PC-3 (cell line): ENCODE measurements at regions not wholly inside any gene's neighbourhood (a gene's known extent, or its start where the extent isn't known, plus 50 kb on each side); places are given as distances from the start of the nearest gene placed in this dataset.

ENCODE experiments used
- ATAC-seq: fragments of 200-7000 bp; cut with Tn5 transposase; 2 replicates; pipeline ENCODE4 v1.9.1; 2020; ENCODE audit warnings: mild to moderate bottlenecking, moderate library complexity
- BruUV-seq: library from RNA; stranded (reverse); fragments of 400-500 nt; replicated peaks from 2 replicates; lab custom pipeline; 2021; lab: Mats Ljungman, UMichigan
- CTCF ChIA-PET: fragments of 300-600 bp; sonication (Branson Sonifier 250); formaldehyde crosslinking; loops from one replicate; lab custom pipeline; 2022; ENCODE audit warnings: antibody characterized with exemption; lab: Charles Lee
- POLR2A ChIA-PET: fragments of 300-600 bp; sonication (Branson Sonifier 250); formaldehyde crosslinking; loops from one replicate; lab custom pipeline; 2022; ENCODE audit warnings: antibody characterized with exemption; ENCODE audit not compliant: unreplicated experiment; lab: Charles Lee
- DNase-seq: peaks from one replicate; pipeline ENCODE4 v3.0.0-alpha.2; 2015
- H2AFZ ChIP-seq: fragments of 300-600 bp; sonication (generic); 2 replicates; pipeline ENCODE4 v1.6.0; 2016; ENCODE audit warnings: antibody characterized with exemption, low read length
- H3F3A ChIP-seq: fragments of 300-600 bp; sonication (generic); one replicate; pipeline ENCODE4 v1.6.0; 2017; ENCODE audit warnings: antibody characterized with exemption, low read length, control low read depth, mild to moderate bottlenecking; ENCODE audit not compliant: unreplicated experiment
- H3K27ac ChIP-seq: fragments of 300-600 bp; sonication (generic); 2 replicates; pipeline ENCODE4 v1.5.1; 2016; ENCODE audit warnings: mild to moderate bottlenecking, low read length
- H3K27me3 ChIP-seq: fragments of 300-600 bp; sonication (generic); 2 replicates; pipeline ENCODE4 v1.6.1; 2016; ENCODE audit warnings: low read length, mixed read lengths
- H3K36me3 ChIP-seq: fragments of 300-600 bp; sonication (generic); 2 replicates; pipeline ENCODE4 v1.6.1; 2016; ENCODE audit warnings: low read depth, mixed run types, low read length, mixed read lengths
- H3K4me1 ChIP-seq: fragments of 300-600 bp; sonication (generic); 2 replicates; pipeline ENCODE4 v1.5.1; 2016; ENCODE audit warnings: low read length; ENCODE audit not compliant: insufficient read depth
- H3K4me2 ChIP-seq: fragments of 300-600 bp; sonication (generic); 2 replicates; pipeline ENCODE4 v1.6.0; 2016; ENCODE audit warnings: low read length
- H3K4me3 ChIP-seq: fragments of 300-600 bp; sonication (generic); 2 replicates; pipeline ENCODE4 v1.5.1; 2016; ENCODE audit warnings: mild to moderate bottlenecking, low read length, mixed read lengths
- H3K79me2 ChIP-seq: fragments of 300-600 bp; sonication (generic); 2 replicates; pipeline ENCODE4 v1.6.1; 2017; ENCODE audit warnings: low read length, mixed read lengths
- H3K9ac ChIP-seq: fragments of 300-600 bp; sonication (generic); 2 replicates; pipeline ENCODE4 v1.6.0; 2016; ENCODE audit warnings: mild to moderate bottlenecking, low read length
- H3K9me2 ChIP-seq: fragments of 300-600 bp; sonication (generic); replicated peaks from 2 replicates; pipeline ENCODE4 v1.6.1; 2016; ENCODE audit warnings: mixed run types, low read length, mixed read lengths
- H3K9me3 ChIP-seq: fragments of 300-600 bp; sonication (generic); 2 replicates; pipeline ENCODE4 v1.6.1; 2016; ENCODE audit warnings: low read length, mixed read lengths
- H4K20me1 ChIP-seq: fragments of 300-600 bp; sonication (generic); 2 replicates; pipeline ENCODE4 v1.6.1; 2016; ENCODE audit warnings: low read length, mixed read lengths
- EZH2 ChIP-seq: fragments of 300-600 bp; sonication (generic); IDR thresholded peaks from one replicate; pipeline ENCODE4 v1.6.1; 2017; ENCODE audit warnings: antibody characterized with exemption, mild to moderate bottlenecking, low read length; ENCODE audit not compliant: unreplicated experiment
- EZH2phosphoT487 ChIP-seq: fragments of 300-600 bp; sonication (generic); IDR thresholded peaks from 2 replicates; pipeline ENCODE4 v1.6.1; 2018; ENCODE audit warnings: mild to moderate bottlenecking, antibody characterized with exemption, low read length, borderline replicate concordance
- intact Hi-C: fragments of 100-400 bp; cut with micrococcal nuclease; formaldehyde crosslinking; loops from 2 replicates; pipeline ENCODE4 v1.9.0; 2023
- TF ChIP-seq, protein P1 (sequence below): fragments of 300-600 bp; sonication (generic); conservative IDR thresholded peaks from 2 replicates; pipeline ENCODE4 v1.5.1; 2017; ENCODE audit warnings: antibody characterized with exemption, low read depth, mild to moderate bottlenecking, low read length

DNA sequence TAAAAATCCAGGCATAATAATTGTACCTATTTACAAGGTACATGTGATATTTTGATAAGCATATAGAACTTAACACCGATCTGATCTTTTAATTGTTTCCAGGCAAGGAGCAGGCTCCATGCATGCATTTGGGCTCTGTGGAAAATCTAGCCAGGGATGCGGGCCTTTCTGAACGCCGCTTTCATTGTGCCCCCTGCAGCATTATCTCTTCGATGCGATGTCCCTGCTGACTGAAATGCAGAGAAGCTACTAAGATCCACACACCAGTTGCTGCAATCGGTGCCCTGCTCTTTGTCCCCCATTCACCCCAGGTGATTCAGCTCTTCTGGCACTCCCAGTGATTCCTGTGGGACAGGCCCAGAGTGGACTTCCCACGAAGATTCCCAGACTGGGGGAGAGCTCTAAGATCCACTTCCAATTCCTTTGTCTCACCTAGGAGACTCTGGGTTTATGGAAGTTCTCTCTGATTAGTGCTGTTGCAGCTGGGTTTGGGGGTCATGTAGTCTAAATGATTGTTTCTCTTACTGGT lies 254.3 kb upstream of the AGA start:
- no peak overlapping the region for H3K4me3 ChIP-seq
- no peaks in the 10 kb centered on the region for H3F3A ChIP-seq
- no peak for ATAC-seq
- intact Hi-C loops: no loop called here
- no TSS peak for BruUV-seq
- no peaks in the 10 kb centered on the region for H4K20me1 ChIP-seq
- TF ChIP-seq EZH2: no peak
- TF ChIP-seq EZH2phosphoT487: no peak
- no peaks in the 10 kb centered on the region for H3K36me3 ChIP-seq
- peaks cover 4% of the 10 kb centered on the region; the same call in 1 of the 2 replicates for H3K4me1 ChIP-seq
- H3K9me3 ChIP-seq: no peaks in the 10 kb centered on the region
- H2AFZ ChIP-seq: peak overlapping the region; percentile 27; the same call in 1 of the 2 replicates
- H3K9ac ChIP-seq: no peak overlapping the region
- H3K27me3 ChIP-seq: no peaks in the 10 kb centered on the region
- H3K27ac ChIP-seq: no peak overlapping the region
- CTCF ChIA-PET: no interaction called here
- DNase-seq: peak; percentile 6
- POLR2A ChIA-PET: no interaction called here
- no peaks in the 10 kb centered on the region for H3K9me2 ChIP-seq
- no peak overlapping the region for H3K4me2 ChIP-seq
- H3K79me2 ChIP-seq: no peaks in the 10 kb centered on the region

DNA sequence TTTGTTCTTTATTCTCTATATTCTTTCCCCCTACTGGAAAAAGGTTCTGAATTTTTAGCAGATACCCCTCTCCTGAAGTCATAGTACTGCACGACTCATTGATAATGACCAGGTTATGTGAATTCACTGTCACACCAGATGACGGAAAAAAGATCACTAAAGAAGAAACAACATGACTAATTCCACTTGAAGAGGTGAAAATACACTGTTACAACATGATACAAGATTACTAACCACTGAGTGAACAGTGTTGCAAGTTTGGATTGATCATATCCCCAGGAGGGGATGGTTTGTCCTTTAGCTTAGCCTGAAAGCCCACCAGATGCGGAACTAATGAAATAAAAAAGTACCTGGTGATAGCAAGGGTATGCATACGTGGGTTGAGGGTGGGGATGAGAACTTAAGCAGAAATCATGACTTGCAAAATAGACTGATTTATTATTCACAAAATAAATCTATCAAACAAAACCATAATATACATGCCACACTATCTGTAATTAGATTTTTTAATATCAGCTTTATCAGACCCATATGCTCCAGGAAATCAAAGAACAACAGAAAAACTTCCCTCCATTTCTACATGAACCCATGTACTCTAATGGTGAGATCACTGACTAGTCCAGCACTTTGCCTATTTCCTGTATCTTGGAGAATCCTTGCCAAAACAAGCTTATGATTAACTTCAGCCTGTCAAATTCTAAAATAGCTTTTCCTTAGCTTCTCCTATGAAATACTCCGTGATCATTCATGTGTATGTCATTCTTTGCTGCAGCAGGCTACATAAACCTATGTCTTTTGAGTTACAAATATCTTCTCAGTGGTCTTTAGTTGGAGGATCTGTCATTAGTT lies 257.4 kb upstream of the AGA start:
- Histone ChIP-seq H2AFZ (no peak overlapping the region), H4K20me1 (no peaks in the 10 kb centered on the region), H3K9me2 (no peaks in the 10 kb centered on the region), H3K79me2 (no peaks in the 10 kb centered on the region), H3K9ac (no peak overlapping the region), H3K4me1 (peaks cover 4% of the 10 kb centered on the region; the same call in 1 of the 2 replicates), H3K27ac (no peak overlapping the region), H3F3A (no peaks in the 10 kb centered on the region), H3K4me3 (no peak overlapping the region), H3K9me3 (no peaks in the 10 kb centered on the region), H3K27me3 (no peaks in the 10 kb centered on the region), H3K4me2 (no peak overlapping the region), H3K36me3 (no peaks in the 10 kb centered on the region)
- TF ChIP-seq, protein P1, sequence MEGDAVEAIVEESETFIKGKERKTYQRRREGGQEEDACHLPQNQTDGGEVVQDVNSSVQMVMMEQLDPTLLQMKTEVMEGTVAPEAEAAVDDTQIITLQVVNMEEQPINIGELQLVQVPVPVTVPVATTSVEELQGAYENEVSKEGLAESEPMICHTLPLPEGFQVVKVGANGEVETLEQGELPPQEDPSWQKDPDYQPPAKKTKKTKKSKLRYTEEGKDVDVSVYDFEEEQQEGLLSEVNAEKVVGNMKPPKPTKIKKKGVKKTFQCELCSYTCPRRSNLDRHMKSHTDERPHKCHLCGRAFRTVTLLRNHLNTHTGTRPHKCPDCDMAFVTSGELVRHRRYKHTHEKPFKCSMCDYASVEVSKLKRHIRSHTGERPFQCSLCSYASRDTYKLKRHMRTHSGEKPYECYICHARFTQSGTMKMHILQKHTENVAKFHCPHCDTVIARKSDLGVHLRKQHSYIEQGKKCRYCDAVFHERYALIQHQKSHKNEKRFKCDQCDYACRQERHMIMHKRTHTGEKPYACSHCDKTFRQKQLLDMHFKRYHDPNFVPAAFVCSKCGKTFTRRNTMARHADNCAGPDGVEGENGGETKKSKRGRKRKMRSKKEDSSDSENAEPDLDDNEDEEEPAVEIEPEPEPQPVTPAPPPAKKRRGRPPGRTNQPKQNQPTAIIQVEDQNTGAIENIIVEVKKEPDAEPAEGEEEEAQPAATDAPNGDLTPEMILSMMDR: no peak
- BruUV-seq: no TSS peak
- intact Hi-C loops: no loop called here
- peak; percentile 40 for DNase-seq
- CTCF ChIA-PET: no interaction called here
- peak; percentile 53 for ATAC-seq
- POLR2A ChIA-PET: interaction anchor here (0.5 kb wide), 1 partner anchor 40 kb away, joined by 5 read pairs; no protein-coding TSS in a partner anchor

DNA sequence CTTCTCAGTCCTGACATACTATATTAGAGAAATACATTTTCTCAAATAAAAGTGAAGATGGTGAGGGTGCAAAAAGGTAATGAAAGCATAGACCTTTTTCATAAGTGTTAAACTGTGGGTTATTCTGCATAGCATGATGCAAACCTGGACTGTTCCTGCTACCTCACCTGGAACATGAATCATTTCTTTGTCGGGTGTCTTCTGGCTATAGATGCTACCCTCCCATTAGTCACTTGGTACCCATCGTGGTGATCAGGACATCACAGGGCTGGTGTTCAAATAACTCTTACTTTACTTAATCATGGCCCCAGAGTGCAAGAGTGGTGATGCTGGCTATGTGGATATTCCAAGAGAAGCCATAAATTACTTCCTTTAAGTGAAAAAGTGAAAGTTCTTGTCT lies 264.7 kb upstream of the AGA start:
- Histone ChIP-seq H3K9ac (no peak overlapping the region), H3K4me3 (no peak overlapping the region), H3K9me3 (no peaks in the 10 kb centered on the region), H3K4me1 (no peaks in the 10 kb centered on the region), H2AFZ (no peak overlapping the region), H3K79me2 (no peaks in the 10 kb centered on the region), H3K36me3 (no peaks in the 10 kb centered on the region), H3K27ac (no peak overlapping the region), H4K20me1 (no peaks in the 10 kb centered on the region), H3K9me2 (no peaks in the 10 kb centered on the region), H3K27me3 (no peaks in the 10 kb centered on the region), H3F3A (no peaks in the 10 kb centered on the region), H3K4me2 (no peak overlapping the region)
- DNase-seq: no peak
- no TSS peak for BruUV-seq
- no peak for ATAC-seq
- TF ChIP-seq EZH2: no peak
- no peak for TF ChIP-seq EZH2phosphoT487
- TF ChIP-seq, protein P1: no peak
- ChIA-PET POLR2A (no interaction called here), CTCF (no interaction called here)
- intact Hi-C loops: no loop called here
